Kidney glomerular epithelial cell (primary cell): ENCODE measurements at regions not wholly inside any gene's neighbourhood (a gene's known extent, or its start where the extent isn't known, plus 50 kb on each side); places are given as distances from the start of the nearest gene placed in this dataset.
"Not testable (repeated sequence)": the region's sequence is repeated elsewhere in the genome, so short reads cannot be mapped to it uniquely, and the experiment has no call there.

ENCODE experiments used
- DNase-seq: peaks from one replicate; lab custom pipeline; 2025; lab: John Stamatoyannopoulos, UW

- peak; percentile 40 for DNase-seq
These were observed 133.3 kb downstream of the TBC1D2B start for GRCh38 chr15:77944002-77944867.

- DNase-seq, result no peak
These were observed 134.8 kb downstream of the TBC1D2B start for GRCh38 chr15:77942611-77943211.

- DNase-seq, result not testable (repeated sequence)
These were observed 136.3 kb downstream of the TBC1D2B start for GRCh38 chr15:77941090-77941827.

GRCh38 chr15:77940381-77940947, 137.0 kb downstream of the TBC1D2B start:
- no peak for DNase-seq

GRCh38 chr15:77939851-77940250, 137.7 kb downstream of the TBC1D2B start:
- no peak for DNase-seq

- not testable (repeated sequence) for DNase-seq
These were observed 138.5 kb downstream of the TBC1D2B start for GRCh38 chr15:77939026-77939425.

GRCh38 chr15:77938546-77938945, 139.0 kb downstream of the TBC1D2B start:
- not testable (repeated sequence) for DNase-seq

- DNase-seq, result not testable (repeated sequence)
These were observed 140.9 kb downstream of the TBC1D2B start for GRCh38 chr15:77936567-77936966.

GRCh38 chr15:77934516-77934915, 143.0 kb downstream of the TBC1D2B start:
- not testable (repeated sequence) for DNase-seq

- DNase-seq, result not testable (repeated sequence)
These were observed 146.6 kb downstream of the TBC1D2B start for GRCh38 chr15:77930907-77931306.

GRCh38 chr15:77930490-77930889, 147.0 kb downstream of the TBC1D2B start:
- DNase-seq, result not testable (repeated sequence)

GRCh38 chr15:77926789-77927188, 150.7 kb downstream of the TBC1D2B start:
- DNase-seq, result not testable (repeated sequence)

- not testable (repeated sequence) for DNase-seq
These were observed 151.2 kb downstream of the TBC1D2B start for GRCh38 chr15:77926296-77926695.

- DNase-seq, result not testable (repeated sequence)
These were observed 152.4 kb downstream of the TBC1D2B start for GRCh38 chr15:77925101-77925500.

GRCh38 chr15:77921664-77922063, 155.8 kb downstream of the TBC1D2B start:
- no peak for DNase-seq

- not testable (repeated sequence) for DNase-seq
These were observed 160.4 kb downstream of the TBC1D2B start for GRCh38 chr15:77916966-77917635.

GRCh38 chr15:77915961-77916330, 161.6 kb downstream of the TBC1D2B start:
- DNase-seq, result not testable (repeated sequence)

GRCh38 chr15:77915261-77915960, 162.1 kb downstream of the TBC1D2B start:
- no peak for DNase-seq

GRCh38 chr15:77914531-77914930, 163.0 kb downstream of the TBC1D2B start:
- not testable (repeated sequence) for DNase-seq

GRCh38 chr15:77910030-77910911, 167.2 kb downstream of the TBC1D2B start:
- DNase-seq, result peak; percentile 69
